NCI-H2227 treated with DMSO at 0.1 percent for 48 hours (cell line): ENCODE measurements at regions not wholly inside any gene's neighbourhood (a gene's known extent, or its start where the extent isn't known, plus 50 kb on each side); places are given as distances from the start of the nearest gene placed in this dataset.
A peak's percentile ranks its signal among the peaks of the same experiment; 100 is the strongest.

Experiments
- DNase-seq: peaks from one replicate; lab custom pipeline; 2025; lab: John Stamatoyannopoulos, UW

DNA sequence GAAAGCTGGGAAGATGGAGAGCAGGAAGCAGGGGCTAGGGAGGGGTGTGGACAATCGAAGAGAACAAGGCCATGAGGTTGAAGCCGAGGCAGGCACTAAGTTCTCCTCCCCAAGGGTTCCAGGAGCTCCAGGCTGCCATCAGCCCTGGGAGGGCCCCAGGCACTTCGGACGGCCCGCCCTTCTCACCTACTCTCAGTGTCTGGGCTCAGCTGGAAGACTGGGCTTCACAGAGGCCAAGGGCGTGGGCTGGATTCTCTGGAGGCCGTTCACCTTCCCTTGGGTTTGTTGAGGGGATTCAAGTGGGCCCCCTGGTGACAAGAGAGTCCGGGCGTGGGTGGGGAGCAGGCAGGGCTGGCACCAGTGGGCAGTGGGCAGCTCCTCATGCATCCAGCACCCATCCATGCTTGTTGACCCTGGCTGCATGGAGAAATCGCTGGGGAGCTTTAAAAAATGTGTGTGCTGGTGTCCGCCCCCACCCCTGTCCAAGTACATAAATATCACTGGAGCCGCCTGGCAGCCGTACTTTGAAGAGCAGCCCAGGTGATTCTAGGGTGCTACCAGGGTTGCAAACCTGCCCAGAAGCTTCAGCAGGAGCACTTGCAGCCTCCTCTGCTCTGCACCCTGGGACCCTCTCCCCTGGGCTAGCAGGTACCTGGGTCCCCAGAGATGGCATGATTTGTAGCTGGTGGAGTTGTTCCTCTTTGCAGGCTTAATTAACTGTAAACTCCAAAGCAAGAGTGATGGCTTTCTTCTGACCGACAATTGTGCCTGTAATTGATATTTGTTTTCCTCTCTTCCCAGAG, 74.3 kb downstream of the RTL6 start:
- DNase-seq: no peak

DNA sequence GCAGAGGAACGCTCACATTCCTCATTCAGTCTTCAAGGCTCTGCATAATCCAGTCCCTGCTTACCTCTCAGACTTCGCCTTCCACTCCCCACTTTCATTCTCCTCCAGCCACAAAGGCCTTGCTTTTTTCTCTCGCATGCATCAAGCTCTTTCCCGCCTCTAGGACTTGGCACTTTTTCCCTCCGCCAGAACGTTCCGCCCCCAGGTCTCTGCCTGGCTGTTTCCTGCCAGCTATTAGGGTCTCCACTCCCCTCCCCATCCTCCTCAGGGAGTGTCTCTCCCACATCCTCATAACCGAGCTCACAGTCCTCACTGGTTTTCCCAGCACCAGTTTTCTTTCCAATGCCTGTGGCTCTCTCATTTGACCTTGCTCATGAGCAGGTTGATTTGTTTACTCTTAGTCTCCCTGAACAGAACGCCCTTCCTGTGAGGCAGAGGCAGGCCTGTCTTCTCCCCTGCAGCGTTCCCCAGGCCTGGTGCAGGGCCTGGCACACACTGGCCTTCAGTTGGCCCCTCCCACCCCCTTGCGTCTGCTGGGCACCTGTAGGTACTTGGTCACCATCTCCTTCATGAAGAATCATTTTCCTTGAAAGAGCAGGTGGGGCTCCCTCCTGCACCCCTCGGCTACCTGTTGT, 75.2 kb downstream of the RTL6 start:
- no peak for DNase-seq

GRCh38 chr22:44419429-44419828, 78.6 kb downstream of the RTL6 start:
- DNase-seq: no peak

DNA sequence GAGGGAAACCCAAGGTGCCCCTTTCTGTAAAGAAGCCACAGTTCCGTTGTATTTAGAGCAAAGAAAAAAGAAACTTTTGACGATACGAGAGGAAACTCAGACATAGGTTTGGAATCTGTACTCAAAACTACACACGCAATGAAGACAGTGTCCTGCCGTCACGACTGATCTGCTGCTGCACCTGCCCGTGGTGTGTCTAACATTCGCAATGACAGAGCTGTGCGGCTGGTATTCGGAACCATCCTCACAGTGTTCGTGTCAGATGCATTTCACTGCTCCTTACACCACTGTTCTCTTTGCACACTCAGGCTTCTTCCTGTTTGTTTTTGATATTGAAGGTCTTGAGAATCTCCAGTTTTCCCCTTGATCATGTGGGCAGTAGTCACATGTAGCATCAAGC, 84.8 kb downstream of the RTL6 start:
- no peak for DNase-seq

- DNase-seq: no peak
Observed at GRCh38 chr22:44412136-44412731, 85.8 kb downstream of the RTL6 start.

GRCh38 chr22:44411226-44412135, 86.6 kb downstream of the RTL6 start:
- DNase-seq: no peak

DNA sequence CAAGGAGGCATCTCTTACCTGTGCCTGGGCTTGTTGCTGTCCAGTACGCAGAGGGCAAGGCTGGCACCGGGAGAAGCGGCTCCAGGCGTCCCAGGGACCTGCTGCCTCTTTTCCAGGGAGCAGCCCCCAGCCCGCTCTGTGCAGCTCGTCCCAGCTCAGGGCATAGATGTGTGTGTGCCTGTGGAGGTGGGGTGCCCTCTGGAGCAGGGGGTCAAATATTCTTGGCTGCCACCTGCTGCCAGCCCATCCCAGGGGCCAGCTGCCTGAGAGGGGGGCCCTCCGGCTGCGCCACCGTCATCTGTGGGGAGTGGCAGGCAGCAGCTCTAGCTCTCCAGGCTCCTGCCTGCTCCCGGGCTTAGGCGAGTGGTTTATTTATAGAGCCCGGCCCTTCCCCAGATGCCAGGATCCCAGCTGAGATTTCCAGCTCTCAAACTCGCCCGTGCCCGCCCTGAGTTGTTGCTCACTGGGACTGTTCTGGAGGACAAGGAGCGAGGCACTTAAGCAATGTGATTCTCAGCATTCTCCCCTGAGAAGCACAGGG, 87.5 kb downstream of the RTL6 start:
- DNase-seq: peak; percentile 6

GRCh38 chr22:44409974-44410316, 88.1 kb downstream of the RTL6 start:
- DNase-seq: no peak

DNA sequence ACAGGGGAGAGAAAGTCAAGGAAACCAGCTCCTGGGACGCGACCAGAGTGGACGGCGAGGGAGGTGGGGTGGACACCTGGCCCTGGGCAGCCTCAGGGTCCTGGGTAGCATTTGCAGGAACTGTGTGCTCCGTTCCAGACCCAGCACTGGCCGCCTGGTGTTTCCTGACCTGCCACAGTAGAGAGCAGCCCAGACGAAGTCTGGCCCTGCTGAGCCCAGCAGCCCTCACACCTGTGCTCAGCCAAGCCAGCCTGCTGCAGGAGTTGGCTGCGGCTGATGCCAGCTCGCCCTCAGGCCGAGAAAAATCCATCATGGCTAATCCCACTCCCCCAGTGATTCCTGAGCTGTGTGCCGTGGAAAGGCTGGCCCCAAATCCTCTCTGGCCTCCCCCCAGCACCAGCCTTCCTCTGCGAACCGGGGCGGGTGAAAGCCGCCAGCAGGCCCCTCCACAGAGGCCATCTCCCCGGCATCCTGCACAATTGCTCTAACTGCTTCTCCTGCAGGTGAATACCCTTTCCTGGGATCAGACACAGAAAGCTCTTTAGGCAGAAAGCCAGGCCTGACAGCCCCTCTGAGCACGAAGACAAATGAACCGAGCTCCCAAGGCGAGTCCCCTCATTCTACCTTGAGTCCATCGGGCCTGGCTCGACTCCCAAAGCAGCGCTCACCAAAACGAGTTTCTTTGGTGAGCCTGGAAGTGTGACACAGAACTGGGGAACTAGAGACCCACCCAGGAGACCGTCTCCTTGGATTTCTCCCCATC, 88.6 kb downstream of the RTL6 start:
- DNase-seq: no peak

DNA sequence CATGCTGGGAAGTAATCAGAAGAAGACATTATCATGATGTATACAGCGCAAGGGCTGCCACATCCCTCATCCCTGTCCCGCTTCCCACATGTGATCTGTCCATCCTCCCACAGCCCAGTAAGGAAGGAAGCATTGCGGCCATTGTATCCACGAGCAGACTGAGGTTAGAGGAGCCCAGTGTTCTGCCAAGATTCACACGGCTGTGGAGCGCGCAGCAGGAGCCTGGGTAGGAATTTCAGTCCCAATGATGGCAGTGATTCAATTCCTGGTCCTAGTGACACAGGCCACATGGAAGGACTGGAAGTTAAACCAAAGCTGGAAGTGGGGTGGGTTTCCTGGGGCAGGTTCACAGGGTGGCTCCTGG, 89.2 kb downstream of the RTL6 start:
- DNase-seq: no peak

DNA sequence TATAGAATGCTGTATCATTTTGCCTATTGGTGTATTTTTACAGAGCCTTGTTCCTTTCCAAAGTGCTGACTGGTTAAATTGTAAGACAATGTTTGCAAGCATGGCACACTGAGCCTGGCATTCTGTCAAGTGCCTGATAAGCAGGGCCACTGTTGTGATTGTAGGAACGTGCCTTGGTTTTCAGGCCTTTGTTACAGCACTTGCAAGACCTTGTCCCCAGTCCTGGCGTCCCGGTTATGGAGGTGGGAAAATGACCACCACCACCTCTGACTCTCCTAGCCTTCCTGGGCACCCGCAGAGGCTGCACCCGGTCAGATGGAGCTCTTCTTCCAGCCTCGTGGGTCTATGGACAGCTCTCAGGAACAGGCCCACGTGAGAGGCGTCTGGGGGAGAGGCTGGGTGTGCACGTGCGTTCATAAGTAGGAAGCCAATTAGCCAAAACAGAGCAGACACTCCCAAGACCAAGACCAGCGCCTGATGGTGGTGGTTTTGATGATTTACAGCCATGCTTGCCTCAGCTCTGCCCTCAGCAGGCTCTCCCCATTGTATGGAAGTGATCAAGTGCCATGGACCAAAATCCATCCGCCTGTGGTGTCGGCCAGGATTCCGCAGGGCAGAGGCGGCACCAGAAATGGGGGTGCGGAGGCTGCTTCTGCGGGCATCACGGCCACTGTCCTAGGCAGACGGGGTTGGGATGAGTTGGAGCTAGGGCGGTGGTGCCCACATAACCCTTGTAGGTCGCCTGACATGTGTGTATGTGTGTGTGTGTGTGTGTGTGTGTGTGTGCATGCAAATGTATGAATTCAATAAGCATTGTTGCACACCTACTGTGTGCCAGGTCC, 89.8 kb downstream of the RTL6 start:
- DNase-seq: no peak

- DNase-seq: no peak
Observed at GRCh38 chr22:44407171-44407986, 90.7 kb downstream of the RTL6 start.

GRCh38 chr22:44406341-44407170, 91.5 kb downstream of the RTL6 start:
- no peak for DNase-seq

- no peak for DNase-seq
Observed at GRCh38 chr22:44405661-44406060, 92.4 kb downstream of the RTL6 start.

DNA sequence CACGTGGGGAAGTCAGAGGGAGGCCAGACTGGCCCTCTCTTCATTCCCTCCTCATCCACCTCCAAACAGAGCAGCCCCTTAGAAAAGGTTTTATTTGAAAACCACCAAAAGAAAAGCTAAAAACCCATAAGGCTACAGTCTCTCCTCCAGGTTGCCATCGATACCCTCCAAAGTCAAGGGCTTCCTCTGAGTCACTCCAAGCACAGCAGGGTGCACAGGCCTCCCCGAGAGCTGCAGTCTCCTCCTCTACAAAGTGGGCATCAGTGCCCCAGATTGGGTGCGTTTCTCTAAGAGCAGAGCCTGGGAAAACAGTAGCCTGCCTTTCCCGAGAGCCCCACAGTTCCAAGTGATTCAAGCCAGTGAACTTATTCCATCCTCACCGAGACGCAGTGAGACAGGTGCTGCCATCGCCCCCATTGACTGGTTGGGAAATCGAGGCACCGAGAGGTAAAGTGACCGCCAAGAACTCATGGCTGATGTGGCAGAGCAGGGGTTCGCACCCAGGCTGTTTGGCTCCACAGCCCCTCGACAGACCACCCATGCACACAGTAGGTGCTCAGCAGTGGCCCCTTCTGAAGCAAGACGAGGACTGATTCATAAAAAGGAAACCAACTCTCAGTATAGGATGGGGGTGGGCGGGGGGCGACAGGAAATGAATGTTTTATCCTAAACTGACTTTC, 91.7 kb upstream of the SHISAL1 start:
- no peak for DNase-seq

DNA sequence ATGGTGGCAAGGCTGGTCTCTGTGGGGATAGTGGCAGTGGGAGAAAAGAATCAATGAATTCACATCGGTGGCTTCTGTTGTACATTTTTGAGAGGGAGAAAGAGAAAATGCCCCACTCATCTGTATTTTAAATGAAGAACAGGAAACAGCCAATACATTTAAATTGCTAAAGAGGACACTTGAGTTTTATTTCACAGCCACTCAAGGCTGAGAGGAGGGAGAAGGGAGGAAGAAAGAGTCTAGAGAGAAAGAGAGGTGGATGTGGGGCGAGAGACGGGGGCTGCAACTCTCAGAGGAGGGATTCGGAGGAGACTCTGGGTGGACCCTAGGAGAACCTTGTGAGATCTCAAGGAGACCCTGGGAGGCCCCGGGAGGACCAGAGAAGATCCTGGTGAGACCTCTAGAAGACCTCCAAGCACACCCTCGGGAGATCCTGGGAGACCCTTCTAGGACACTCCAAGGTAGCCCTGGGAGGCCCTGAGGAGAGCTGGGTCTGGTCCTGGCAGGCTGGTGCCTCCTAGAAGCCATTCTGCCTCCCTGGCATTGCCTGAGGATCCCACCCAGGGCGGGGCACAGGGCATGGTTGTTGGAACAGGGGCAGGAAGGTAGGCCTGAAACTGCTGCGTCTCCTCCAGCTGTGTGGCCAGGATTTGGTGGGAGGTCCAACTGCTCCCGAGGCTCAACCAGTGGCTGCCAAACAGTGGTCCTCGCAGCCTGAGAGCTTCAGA, 91.0 kb upstream of the SHISAL1 start:
- no peak for DNase-seq

DNA sequence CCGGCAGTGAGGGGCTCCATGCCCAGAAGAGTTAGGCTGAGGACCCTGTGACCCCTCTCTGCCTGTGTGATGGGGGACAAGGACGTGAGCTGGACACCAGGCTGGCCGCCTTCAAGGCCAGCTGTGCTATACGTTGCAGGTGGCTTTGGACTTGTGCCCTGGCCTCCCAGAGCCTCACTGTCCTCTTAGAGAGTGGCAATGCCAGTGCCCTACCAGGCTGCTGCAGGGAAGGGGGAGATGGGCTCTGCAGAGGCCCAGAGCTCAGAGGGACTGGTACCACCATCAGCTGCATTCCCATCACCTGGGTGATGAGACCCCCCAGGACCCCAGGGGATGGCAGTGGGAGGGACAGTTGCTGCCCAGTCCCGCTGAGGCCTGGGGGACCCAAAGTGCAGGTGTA, 90.4 kb upstream of the SHISAL1 start:
- DNase-seq: no peak
